ENCODE measurements at regions not wholly inside any gene's neighbourhood (a gene's known extent, or its start where the extent isn't known, plus 50 kb on each side); places are given as distances from the start of the nearest gene placed in this dataset.

DNA sequence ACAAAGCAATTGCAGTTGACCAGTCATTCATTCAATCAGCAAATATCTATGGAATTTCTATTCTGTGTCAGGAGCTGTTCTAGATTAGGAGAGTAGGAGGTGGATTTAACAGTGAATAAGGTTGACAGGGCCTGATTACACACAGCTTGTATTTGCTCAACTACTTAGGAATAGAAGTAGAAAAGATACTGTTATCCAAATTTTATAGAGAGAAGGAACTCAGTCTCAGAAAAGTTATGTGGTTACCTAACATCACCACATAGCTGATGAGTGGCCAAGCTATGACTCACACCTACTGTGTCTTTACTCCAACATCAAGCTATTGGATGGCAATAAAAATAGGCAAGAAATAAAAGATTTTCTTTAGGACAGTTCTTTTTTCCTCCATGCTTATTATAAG, 374.8 kb downstream of the RMST start:
- Mint-ChIP-seq H3K4me3 (no peak overlapping the region), H3K4me1 (no peaks in the 10 kb centered on the region), H3K36me3 (no peaks in the 10 kb centered on the region), H3K27me3 (ENCODE audit: low read depth in 3 of 3) (no peaks in the 10 kb centered on the region), H3K9me3 (peaks cover 0 to 3% (median 1%) of the 10 kb centered on the region in 7 donors), H3K27ac (no peak overlapping the region)
- TF ChIP-seq, protein P1, sequence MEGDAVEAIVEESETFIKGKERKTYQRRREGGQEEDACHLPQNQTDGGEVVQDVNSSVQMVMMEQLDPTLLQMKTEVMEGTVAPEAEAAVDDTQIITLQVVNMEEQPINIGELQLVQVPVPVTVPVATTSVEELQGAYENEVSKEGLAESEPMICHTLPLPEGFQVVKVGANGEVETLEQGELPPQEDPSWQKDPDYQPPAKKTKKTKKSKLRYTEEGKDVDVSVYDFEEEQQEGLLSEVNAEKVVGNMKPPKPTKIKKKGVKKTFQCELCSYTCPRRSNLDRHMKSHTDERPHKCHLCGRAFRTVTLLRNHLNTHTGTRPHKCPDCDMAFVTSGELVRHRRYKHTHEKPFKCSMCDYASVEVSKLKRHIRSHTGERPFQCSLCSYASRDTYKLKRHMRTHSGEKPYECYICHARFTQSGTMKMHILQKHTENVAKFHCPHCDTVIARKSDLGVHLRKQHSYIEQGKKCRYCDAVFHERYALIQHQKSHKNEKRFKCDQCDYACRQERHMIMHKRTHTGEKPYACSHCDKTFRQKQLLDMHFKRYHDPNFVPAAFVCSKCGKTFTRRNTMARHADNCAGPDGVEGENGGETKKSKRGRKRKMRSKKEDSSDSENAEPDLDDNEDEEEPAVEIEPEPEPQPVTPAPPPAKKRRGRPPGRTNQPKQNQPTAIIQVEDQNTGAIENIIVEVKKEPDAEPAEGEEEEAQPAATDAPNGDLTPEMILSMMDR (IDR thresholded peaks at IDR 0.05): no peak
- Histone ChIP-seq H3K36me3 (replicated peaks in 1 of 2; ENCODE audit: control insufficient read depth in 1 of 2, insufficient read depth in 2 of 2, low read length in 2 of 2) (no peaks in the 10 kb centered on the region), H3K4me2 (replicated peaks; ENCODE audit: extremely low read depth, low read length, poor library complexity, severe bottlenecking) (no peak overlapping the region), H3K9ac (ENCODE audit: insufficient read depth, low read length, poor library complexity, severe bottlenecking) (no peak overlapping the region), H4K20me1 (ENCODE audit: insufficient read depth, low read length) (no peaks in the 10 kb centered on the region), H3K79me2 (ENCODE audit: insufficient read depth, low read length) (no peaks in the 10 kb centered on the region), H3K27ac (ENCODE audit: low read depth in 1 of 2, low read length in 2 of 2) (no peak overlapping the region), H2AFZ (ENCODE audit: insufficient read depth, low read depth, low read length, poor library complexity, severe bottlenecking) (no peak overlapping the region), H3K27me3 (ENCODE audit: control insufficient read depth in 2 of 2, insufficient read depth in 2 of 2, low read length in 2 of 2) (no peaks in the 10 kb centered on the region), H3K9me3 (replicated peaks in 1 of 2; ENCODE audit: control insufficient read depth in 1 of 2, insufficient read depth in 1 of 2, low read length in 2 of 2) (peaks cover 0 to 6% of the 10 kb centered on the region in 2 donors), H3K4me1 (ENCODE audit: control insufficient read depth in 1 of 2, insufficient read depth in 2 of 2, low read length in 2 of 2) (no peaks in the 10 kb centered on the region), H3K4me3 (replicated peaks in 1 of 3; ENCODE audit: low read depth in 2 of 3, low read length in 3 of 3) (no peak overlapping the region)
- no peak for DNase-seq
- intact Hi-C loops (cut with micrococcal nuclease): no loop called here

DNA sequence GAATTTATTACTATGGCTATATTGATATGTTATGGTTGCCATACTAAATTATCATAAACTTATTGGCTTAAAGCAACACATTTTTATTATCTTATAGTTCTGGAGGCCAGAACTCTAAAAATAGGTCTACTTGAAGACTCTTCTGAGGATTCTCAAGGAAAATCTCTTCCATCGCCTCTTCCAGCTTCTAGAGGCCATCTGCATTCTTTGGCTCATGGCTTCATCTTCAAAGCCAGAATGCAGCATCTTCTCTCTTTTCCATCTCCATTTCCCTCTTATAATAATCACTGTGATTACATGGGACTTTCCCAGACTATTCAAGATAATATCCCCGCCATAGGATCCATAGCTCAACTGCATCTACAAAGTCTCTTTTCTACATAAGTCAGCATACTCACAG, 385.4 kb downstream of the RMST start:
- intact Hi-C loops (cut with micrococcal nuclease): no loop called here
- no peaks in the 10 kb centered on the region for H3K36me3 Mint-ChIP-seq
- DNase-seq: no peak

More for the DNA sequence above, 385.4 kb downstream of the RMST start:
- H3K9me3 ChIP-seq (replicated peaks in 1 of 2; ENCODE audit: control insufficient read depth in 1 of 2, insufficient read depth in 1 of 2, low read length in 2 of 2): no peaks in the 10 kb centered on the region
- no peaks in the 10 kb centered on the region for H4K20me1 ChIP-seq (ENCODE audit: insufficient read depth, low read length)
- H3K4me2 ChIP-seq (replicated peaks; ENCODE audit: extremely low read depth, low read length, poor library complexity, severe bottlenecking): no peak overlapping the region
- H3K9ac ChIP-seq (ENCODE audit: insufficient read depth, low read length, poor library complexity, severe bottlenecking): no peak overlapping the region
- WGBS (ENCODE audit: insufficient coverage): 100% methylated on average over 1 of the region's 2 CpGs
- Mint-ChIP-seq H3K4me1 (no peaks in the 10 kb centered on the region), H3K27me3 (ENCODE audit: low read depth in 3 of 3) (peaks cover 0 to 1% (median 0%) of the 10 kb centered on the region in 3 donors), H3K4me3 (no peak overlapping the region), H3K9me3 (peaks cover 0 to 5% (median 2%) of the 10 kb centered on the region in 7 donors), H3K27ac (no peak overlapping the region)
- H3K27me3 ChIP-seq (ENCODE audit: control insufficient read depth in 2 of 2, insufficient read depth in 2 of 2, low read length in 2 of 2): no peaks in the 10 kb centered on the region
- TF ChIP-seq, protein P1 (IDR thresholded peaks at IDR 0.05): no peak
- no peak overlapping the region for H2AFZ ChIP-seq (ENCODE audit: insufficient read depth, low read depth, low read length, poor library complexity, severe bottlenecking)
- H3K79me2 ChIP-seq (ENCODE audit: insufficient read depth, low read length): no peaks in the 10 kb centered on the region
- no peaks in the 10 kb centered on the region for H3K4me1 ChIP-seq (ENCODE audit: control insufficient read depth in 1 of 2, insufficient read depth in 2 of 2, low read length in 2 of 2)
- H3K4me3 ChIP-seq (replicated peaks in 1 of 3; ENCODE audit: low read depth in 2 of 3, low read length in 3 of 3): no peak overlapping the region
- H3K36me3 ChIP-seq (replicated peaks in 1 of 2; ENCODE audit: control insufficient read depth in 1 of 2, insufficient read depth in 2 of 2, low read length in 2 of 2): no peaks in the 10 kb centered on the region
- no peak overlapping the region for H3K27ac ChIP-seq (ENCODE audit: low read depth in 1 of 2, low read length in 2 of 2)
